Lower leg skin (tissue), 4 donors: ENCODE measurements at regions not wholly inside any gene's neighbourhood (a gene's known extent, or its start where the extent isn't known, plus 50 kb on each side); places are given as distances from the start of the nearest gene placed in this dataset.

ENCODE experiments used
- DNase-seq, 2 donors: peaks; one replicate each; pipeline ENCODE4 v3.0.0-alpha.2; 2019; ENCODE audit warnings: low spot score in 2 of 2
- H3K4me3 ChIP-seq: fragments of 200-600 bp; sonication (generic); 2 replicates; pipeline ENCODE4 v1.5.1; 2017; ENCODE audit warnings: mild to moderate bottlenecking, low read depth; ENCODE audit not compliant: poor library complexity, severe bottlenecking
- CTCF ChIP-seq, 3 donors: fragments of 450-650 bp; IDR thresholded peaks; one replicate each; pipeline ENCODE4 v1.5.1; 2016; ENCODE audit warnings: antibody characterized with exemption in 3 of 3, mild to moderate bottlenecking in 3 of 3, moderate library complexity in 2 of 3
- POLR2A ChIP-seq, 2 donors: fragments of 450-650 bp; IDR thresholded peaks; one replicate each; pipeline ENCODE4 v1.6.1; 2016 to 2017; ENCODE audit warnings: antibody characterized with exemption in 2 of 2, mild to moderate bottlenecking in 1 of 2, moderate library complexity in 1 of 2
- whole genome bisulfite sequencing, 2 donors: methylation state at CpG; one replicate each; pipeline ENCODE4 v1.1.5; 2018; 5-methylcytosine and 5-hydroxymethylcytosine counted together
- intact Hi-C: fragments of 100-400 bp; cut with DNase I; formaldehyde crosslinking; loops from one replicate; pipeline ENCODE4 v1.15.0; 2023; ENCODE audit warnings: low total_unique reads

- WGBS, 2 donors = 86 to 88% methylated on average over 16 of the region's 16 CpGs
- TF ChIP-seq CTCF (IDR thresholded peaks at IDR 0.05) (no peak), POLR2A (IDR thresholded peaks at IDR 0.05) (no peak)
- no peak overlapping the region for H3K4me3 ChIP-seq
- no peak for DNase-seq
- intact Hi-C loops = loop anchor here (5.0 kb wide), 1 partner anchor 253 kb away; no protein-coding TSS in a partner anchor
These were observed 172.1 kb downstream of the BMP7 start for GRCh38 chr20:57094252-57094891.

- H3K4me3 ChIP-seq = no peak overlapping the region
- 87 to 89% methylated on average over 12 of the region's 12 CpGs for WGBS, 2 donors
- TF ChIP-seq CTCF (IDR thresholded peaks at IDR 0.05) (no peak), POLR2A (IDR thresholded peaks at IDR 0.05) (no peak)
- intact Hi-C loops = loop anchor here (5.0 kb wide), 1 partner anchor 252 kb away; no protein-coding TSS in a partner anchor
- no peak for DNase-seq
These were observed 171.4 kb downstream of the BMP7 start for GRCh38 chr20:57094991-57095390.

GRCh38 chr20:57095426-57095825 is 171.0 kb downstream of the BMP7 start:
- TF ChIP-seq CTCF (IDR thresholded peaks at IDR 0.05) (no peak), POLR2A (IDR thresholded peaks at IDR 0.05) (no peak)
- no peak for DNase-seq
- intact Hi-C loops = no loop called here
- H3K4me3 ChIP-seq = no peak overlapping the region
- 88 to 96% methylated on average over 3 of the region's 3 CpGs for WGBS, 2 donors

- intact Hi-C loops = no loop called here
- WGBS, 2 donors = 74% methylated on average over 9 of the region's 9 CpGs
- no peak for DNase-seq
- TF ChIP-seq POLR2A (IDR thresholded peaks at IDR 0.05) = no peak
- no peak for TF ChIP-seq CTCF (IDR thresholded peaks at IDR 0.05)
- no peak overlapping the region for H3K4me3 ChIP-seq
These were observed 169.1 kb downstream of the BMP7 start for GRCh38 chr20:57097245-57097915.

- no peak for DNase-seq
- no peak for TF ChIP-seq POLR2A (IDR thresholded peaks at IDR 0.05)
- TF ChIP-seq CTCF (IDR thresholded peaks at IDR 0.05) = no peak
- H3K4me3 ChIP-seq = no peak overlapping the region
- intact Hi-C loops = no loop called here
- 87 to 98% methylated on average over 8 to 9 of the region's 9 CpGs for WGBS, 2 donors
These were observed 164.3 kb downstream of the BMP7 start for GRCh38 chr20:57102160-57102559.
